Hepatic stellate cell (primary cell): ENCODE measurements at regions not wholly inside any gene's neighbourhood (a gene's known extent, or its start where the extent isn't known, plus 50 kb on each side); places are given as distances from the start of the nearest gene placed in this dataset.

Source experiments
- DNase-seq: peaks from one replicate; pipeline ENCODE4 v3.0.0; 2011; ENCODE audit warnings: low spot score

GRCh38 chr2:14272396-14273075 lies 360.0 kb upstream of the LRATD1 start:
- DNase-seq, result no peak

GRCh38 chr2:14273650-14274049 lies 358.9 kb upstream of the LRATD1 start:
- no peak for DNase-seq

GRCh38 chr2:14284244-14284643 lies 348.3 kb upstream of the LRATD1 start:
- no peak for DNase-seq

GRCh38 chr2:14285812-14286211 lies 346.7 kb upstream of the LRATD1 start:
- DNase-seq, result no peak

GRCh38 chr2:14288016-14288415 lies 344.5 kb upstream of the LRATD1 start:
- DNase-seq, result no peak

GRCh38 chr2:14292964-14293363 lies 339.6 kb upstream of the LRATD1 start:
- no peak for DNase-seq

- DNase-seq, result no peak
These were observed 335.2 kb upstream of the LRATD1 start for GRCh38 chr2:14297340-14297739.

- no peak for DNase-seq
These were observed 334.6 kb upstream of the LRATD1 start for GRCh38 chr2:14297906-14298305.

- no peak for DNase-seq
These were observed 331.2 kb upstream of the LRATD1 start for GRCh38 chr2:14301331-14301730.

GRCh38 chr2:14303366-14304115 lies 329.0 kb upstream of the LRATD1 start:
- DNase-seq, result no peak

- no peak for DNase-seq
These were observed 328.2 kb upstream of the LRATD1 start for GRCh38 chr2:14304326-14304725.

GRCh38 chr2:14306268-14306861 lies 326.2 kb upstream of the LRATD1 start:
- DNase-seq, result no peak

GRCh38 chr2:14313341-14313740 lies 319.2 kb upstream of the LRATD1 start:
- no peak for DNase-seq

- no peak for DNase-seq
These were observed 315.9 kb upstream of the LRATD1 start for GRCh38 chr2:14316594-14316993.

- DNase-seq, result no peak
These were observed 311.2 kb upstream of the LRATD1 start for GRCh38 chr2:14321357-14321756.

- DNase-seq, result no peak
These were observed 310.2 kb upstream of the LRATD1 start for GRCh38 chr2:14322306-14322705.

- no peak for DNase-seq
These were observed 308.2 kb upstream of the LRATD1 start for GRCh38 chr2:14324308-14324707.

GRCh38 chr2:14330884-14331283 lies 301.6 kb upstream of the LRATD1 start:
- no peak for DNase-seq

GRCh38 chr2:14336759-14337382 lies 295.6 kb upstream of the LRATD1 start:
- DNase-seq, result no peak

- DNase-seq, result no peak
These were observed 291.8 kb upstream of the LRATD1 start for GRCh38 chr2:14340703-14341102.

GRCh38 chr2:14342313-14342712 lies 290.2 kb upstream of the LRATD1 start:
- DNase-seq, result no peak

- no peak for DNase-seq
These were observed 288.2 kb upstream of the LRATD1 start for GRCh38 chr2:14344355-14344754.

GRCh38 chr2:14348247-14348646 lies 284.3 kb upstream of the LRATD1 start:
- DNase-seq, result no peak
